ENCODE measurements at regions not wholly inside any gene's neighbourhood (a gene's known extent, or its start where the extent isn't known, plus 50 kb on each side); places are given as distances from the start of the nearest gene placed in this dataset.

- DNase-seq (ENCODE audit: low spot score, unreplicated experiment) = no peak
- no peak overlapping the region for H3K4me3 Mint-ChIP-seq (ENCODE audit: low read depth)
- H3K27ac Mint-ChIP-seq = no peak overlapping the region
- no peak for TF ChIP-seq CTCF (IDR thresholded peaks at IDR 0.05; ENCODE audit: unreplicated experiment)
- H3K36me3 Mint-ChIP-seq (ENCODE audit: insufficient read depth) = no peaks in the 10 kb centered on the region
- no peaks in the 10 kb centered on the region for H3K9me3 Mint-ChIP-seq (ENCODE audit: low read depth)
- peaks cover 88% of the 10 kb centered on the region for H3K27me3 Mint-ChIP-seq
- H3K4me1 Mint-ChIP-seq (ENCODE audit: low read depth) = peaks cover 6% of the 10 kb centered on the region
These were observed 180.0 kb downstream of the GLI2 start for GRCh38 chr2:120915670-120916069.

GRCh38 chr2:120916446-120916845 lies 180.8 kb downstream of the GLI2 start:
- H3K27ac Mint-ChIP-seq = no peak overlapping the region
- no peak for DNase-seq (ENCODE audit: low spot score, unreplicated experiment)
- H3K27me3 Mint-ChIP-seq = peaks cover 92% of the 10 kb centered on the region
- H3K4me1 Mint-ChIP-seq (ENCODE audit: low read depth) = peaks cover 6% of the 10 kb centered on the region
- H3K36me3 Mint-ChIP-seq (ENCODE audit: insufficient read depth) = no peaks in the 10 kb centered on the region
- no peaks in the 10 kb centered on the region for H3K9me3 Mint-ChIP-seq (ENCODE audit: low read depth)
- H3K4me3 Mint-ChIP-seq (ENCODE audit: low read depth) = no peak overlapping the region
- no peak for TF ChIP-seq CTCF (IDR thresholded peaks at IDR 0.05; ENCODE audit: unreplicated experiment)

GRCh38 chr2:120917886-120918285 lies 182.2 kb downstream of the GLI2 start:
- H3K4me1 Mint-ChIP-seq (ENCODE audit: low read depth) = peaks cover 2% of the 10 kb centered on the region
- no peak overlapping the region for H3K4me3 Mint-ChIP-seq (ENCODE audit: low read depth)
- no peak for TF ChIP-seq CTCF (IDR thresholded peaks at IDR 0.05; ENCODE audit: unreplicated experiment)
- H3K27me3 Mint-ChIP-seq = peaks cover 85% of the 10 kb centered on the region
- H3K27ac Mint-ChIP-seq = no peak overlapping the region
- DNase-seq (ENCODE audit: low spot score, unreplicated experiment) = no peak
- no peaks in the 10 kb centered on the region for H3K9me3 Mint-ChIP-seq (ENCODE audit: low read depth)
- no peaks in the 10 kb centered on the region for H3K36me3 Mint-ChIP-seq (ENCODE audit: insufficient read depth)

- H3K4me3 Mint-ChIP-seq (ENCODE audit: low read depth) = no peak overlapping the region
- H3K36me3 Mint-ChIP-seq (ENCODE audit: insufficient read depth) = no peaks in the 10 kb centered on the region
- H3K4me1 Mint-ChIP-seq (ENCODE audit: low read depth) = no peaks in the 10 kb centered on the region
- no peaks in the 10 kb centered on the region for H3K9me3 Mint-ChIP-seq (ENCODE audit: low read depth)
- TF ChIP-seq CTCF (IDR thresholded peaks at IDR 0.05; ENCODE audit: unreplicated experiment) = no peak
- peaks cover 72% of the 10 kb centered on the region for H3K27me3 Mint-ChIP-seq
- DNase-seq (ENCODE audit: low spot score, unreplicated experiment) = no peak
- H3K27ac Mint-ChIP-seq = no peak overlapping the region
These were observed 183.5 kb downstream of the GLI2 start for GRCh38 chr2:120919216-120919615.

GRCh38 chr2:120919771-120920453 lies 184.2 kb downstream of the GLI2 start:
- Mint-ChIP-seq H3K4me3 (ENCODE audit: low read depth) (no peak overlapping the region), H3K4me1 (ENCODE audit: low read depth) (no peaks in the 10 kb centered on the region), H3K9me3 (ENCODE audit: low read depth) (no peaks in the 10 kb centered on the region), H3K27me3 (peaks cover 65% of the 10 kb centered on the region), H3K27ac (no peak overlapping the region), H3K36me3 (ENCODE audit: insufficient read depth) (no peaks in the 10 kb centered on the region)
- no peak for DNase-seq (ENCODE audit: low spot score, unreplicated experiment)
- no peak for TF ChIP-seq CTCF (IDR thresholded peaks at IDR 0.05; ENCODE audit: unreplicated experiment)
